HT1080 (cell line): ENCODE measurements at regions not wholly inside any gene's neighbourhood (a gene's known extent, or its start where the extent isn't known, plus 50 kb on each side); places are given as distances from the start of the nearest gene placed in this dataset.
A peak's percentile ranks its signal among the peaks of the same experiment; 100 is the strongest.
"Not testable (repeated sequence)": the region's sequence is repeated elsewhere in the genome, so short reads cannot be mapped to it uniquely, and the experiment has no call there.

ENCODE experiments used
- DNase-seq: peaks from one replicate; pipeline ENCODE4 v3.0.0-alpha.2; 2015; ENCODE audit warnings: low read depth

- no peak for DNase-seq
Measured at GRCh38 chr12:107493135-107493494, 192.5 kb upstream of the PWP1 start.

DNA sequence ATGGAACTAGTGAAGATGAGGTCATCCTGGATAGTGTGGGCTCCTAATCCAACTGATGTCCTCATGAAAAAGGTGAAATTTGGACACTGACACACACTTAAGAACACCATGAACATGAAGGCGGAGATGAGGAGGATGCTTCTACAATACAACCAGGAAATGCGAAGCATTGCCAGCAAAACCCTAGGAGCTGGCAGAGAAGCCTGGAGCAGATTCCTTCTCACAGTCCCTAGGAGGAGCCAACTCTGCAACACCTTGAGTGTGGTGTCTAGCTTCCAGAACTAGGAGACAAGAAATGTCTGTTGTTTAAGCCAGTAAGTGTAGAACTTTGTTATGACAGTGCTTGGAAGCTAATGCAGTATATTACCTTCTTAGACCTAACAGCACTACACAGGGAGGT lies 191.9 kb upstream of the PWP1 start:
- DNase-seq, result no peak

DNA sequence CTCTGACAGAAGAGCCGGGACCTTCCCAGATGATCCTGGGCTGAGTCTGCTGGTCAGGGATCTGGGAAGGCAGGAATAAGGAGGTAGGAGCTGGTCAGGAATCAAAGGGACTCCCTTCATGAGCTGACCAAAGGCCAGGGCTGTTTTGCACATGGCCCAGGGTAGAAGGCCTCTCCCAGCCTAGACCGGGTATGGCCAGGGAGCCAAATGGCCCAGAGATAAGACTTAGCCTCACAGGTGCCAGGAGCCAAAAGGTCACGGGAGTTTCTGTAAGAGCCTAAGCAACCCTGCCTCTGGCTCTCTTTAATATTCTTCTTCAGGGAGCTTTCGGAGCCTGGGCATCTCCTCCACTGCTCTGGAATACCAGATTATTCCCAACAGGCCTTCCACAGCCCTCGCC lies 191.3 kb upstream of the PWP1 start:
- no peak for DNase-seq

- no peak for DNase-seq
Measured at GRCh38 chr12:107495604-107496003, 190.0 kb upstream of the PWP1 start.

- DNase-seq, result no peak
Measured at GRCh38 chr12:107497231-107497630, 188.4 kb upstream of the PWP1 start.

- no peak for DNase-seq
Measured at GRCh38 chr12:107500307-107500706, 185.3 kb upstream of the PWP1 start.

GRCh38 chr12:107501681-107502080 lies 183.9 kb upstream of the PWP1 start:
- DNase-seq, result no peak

DNA sequence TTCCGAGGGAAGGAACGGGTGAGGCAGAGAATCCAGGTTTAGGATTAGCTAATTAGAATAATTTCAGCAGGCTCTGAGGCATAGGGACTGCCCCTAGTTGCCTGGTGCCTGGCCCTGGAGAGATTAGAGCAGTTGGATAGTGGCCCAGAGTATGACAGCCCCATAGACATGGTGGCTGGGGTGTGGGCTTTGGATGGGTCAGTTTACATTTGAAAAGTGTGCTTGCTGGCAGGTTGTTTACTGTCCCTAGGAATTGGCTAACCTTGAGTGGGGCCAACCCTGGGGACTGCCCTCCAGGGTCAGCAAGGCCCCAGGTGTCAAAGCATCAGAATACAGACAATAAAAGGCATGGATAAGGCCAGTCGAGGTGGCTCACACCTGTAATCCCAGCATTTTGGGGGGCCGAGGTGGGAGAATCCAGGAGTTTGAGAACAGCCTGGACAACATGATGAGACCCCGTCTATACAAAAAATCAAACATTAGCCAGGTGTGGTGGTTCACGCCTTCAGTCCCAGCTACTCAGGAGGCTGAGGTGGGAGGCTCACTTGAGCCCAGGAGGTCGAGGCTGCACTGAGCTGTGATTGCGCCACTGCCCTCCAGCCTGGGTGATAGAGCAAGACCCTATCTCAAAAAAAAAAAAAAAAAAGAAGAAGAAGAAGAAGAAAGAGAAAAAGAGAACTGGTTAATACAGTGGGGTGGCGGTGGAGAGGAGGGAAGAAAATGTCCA lies 182.3 kb upstream of the PWP1 start:
- DNase-seq, result no peak

DNA sequence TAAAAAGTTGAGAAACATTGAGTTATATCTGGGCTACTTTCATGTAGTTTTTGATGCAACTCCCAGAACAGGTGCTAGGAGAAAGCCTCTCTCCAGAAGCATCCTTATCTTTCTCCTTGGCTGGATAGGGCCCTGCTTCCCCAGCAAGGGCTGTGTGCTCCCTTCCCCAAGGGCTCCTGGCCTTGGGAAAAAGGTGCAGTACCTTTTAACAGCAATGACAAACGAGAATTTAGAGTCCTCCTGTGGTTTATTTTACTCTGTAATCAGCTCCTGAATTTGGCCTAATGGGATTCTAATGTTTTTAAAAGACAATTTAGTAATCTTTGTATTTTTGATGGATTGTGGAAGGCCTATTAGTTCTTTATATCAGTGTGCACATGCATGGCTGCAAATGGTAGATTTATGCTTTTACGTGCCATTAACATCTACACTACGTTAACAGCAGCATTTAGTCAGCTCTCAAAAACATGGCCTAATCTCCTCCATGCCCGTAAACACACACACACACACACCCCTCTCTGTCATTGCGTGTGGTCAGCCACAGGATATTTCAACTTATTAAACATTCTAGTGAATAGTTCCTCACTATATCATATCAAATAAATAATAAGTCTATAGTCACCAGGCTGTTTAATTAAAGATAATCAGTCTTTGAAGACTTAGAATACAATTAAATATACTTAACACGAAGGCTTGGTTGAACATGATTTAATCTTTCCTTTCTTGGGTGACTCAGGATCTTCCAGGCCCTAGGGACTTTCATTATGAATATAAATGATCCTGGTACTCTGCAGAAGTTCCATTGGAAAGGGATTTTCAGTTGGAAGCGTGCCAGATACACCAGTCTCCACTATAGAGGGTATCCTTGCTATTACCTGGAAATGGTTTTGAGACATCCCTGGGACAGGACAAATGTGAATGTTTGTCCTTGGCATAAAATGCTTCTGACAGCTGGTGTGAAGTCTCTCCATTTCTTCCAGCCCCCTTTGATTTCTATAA lies 181.4 kb upstream of the PWP1 start:
- no peak for DNase-seq

DNA sequence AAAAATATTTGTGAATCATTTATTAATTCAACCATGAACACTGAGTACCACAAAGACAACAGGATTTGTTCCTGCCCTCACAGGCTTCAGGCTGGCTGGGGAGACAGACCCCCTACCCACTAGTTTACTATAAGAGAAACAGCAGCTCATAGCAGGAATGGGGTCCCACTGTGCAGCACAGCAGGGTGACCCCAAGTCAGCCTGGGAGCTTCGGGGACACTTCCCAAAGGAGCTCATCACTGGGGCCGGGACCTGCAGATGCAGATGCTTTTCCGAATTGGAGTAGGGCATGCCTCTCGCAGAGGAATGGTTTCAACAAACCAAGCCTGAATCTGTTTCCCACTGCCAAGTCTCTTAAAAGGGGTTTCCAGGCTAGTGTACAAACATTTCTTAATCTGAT lies 176.2 kb upstream of the PWP1 start:
- DNase-seq, result no peak

DNA sequence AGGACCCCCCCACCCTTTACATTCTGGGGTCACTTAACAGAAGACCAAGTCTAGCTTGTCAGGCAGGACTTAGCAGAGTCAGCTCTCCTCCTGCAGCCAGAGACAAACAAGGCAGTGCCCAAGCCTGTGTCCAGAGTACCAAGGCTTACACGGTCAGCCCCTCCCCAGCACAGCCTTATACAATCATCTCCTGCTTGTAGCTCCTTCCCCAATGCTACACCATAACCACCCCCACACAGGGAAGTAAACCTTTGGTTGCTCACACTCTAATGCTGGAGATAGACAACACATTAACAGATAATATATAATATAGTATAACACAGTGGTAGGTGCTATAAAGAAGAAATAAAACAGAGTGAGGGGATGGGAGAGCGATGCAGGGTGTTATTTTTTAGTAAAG lies 175.4 kb upstream of the PWP1 start:
- DNase-seq, result no peak

DNA sequence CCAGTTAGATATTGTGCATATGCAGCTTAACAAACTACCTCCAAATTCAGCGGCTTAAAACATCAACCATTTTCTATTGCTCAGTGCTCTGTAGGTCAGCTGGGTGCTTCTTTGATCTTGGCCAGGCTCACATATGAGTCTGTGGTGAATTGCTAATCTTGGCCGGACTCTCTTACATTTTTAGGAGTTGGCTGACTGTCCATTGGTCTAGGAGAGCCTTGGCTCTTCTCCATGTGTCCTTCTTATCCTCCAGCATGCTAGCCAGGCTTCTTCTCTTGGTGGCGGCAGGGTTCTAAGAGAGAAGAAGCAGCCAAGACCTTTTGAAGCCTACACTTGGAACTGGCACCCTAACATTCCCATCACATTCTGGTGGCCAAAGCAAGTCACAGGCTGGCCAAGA lies 174.3 kb upstream of the PWP1 start:
- DNase-seq, result no peak

DNA sequence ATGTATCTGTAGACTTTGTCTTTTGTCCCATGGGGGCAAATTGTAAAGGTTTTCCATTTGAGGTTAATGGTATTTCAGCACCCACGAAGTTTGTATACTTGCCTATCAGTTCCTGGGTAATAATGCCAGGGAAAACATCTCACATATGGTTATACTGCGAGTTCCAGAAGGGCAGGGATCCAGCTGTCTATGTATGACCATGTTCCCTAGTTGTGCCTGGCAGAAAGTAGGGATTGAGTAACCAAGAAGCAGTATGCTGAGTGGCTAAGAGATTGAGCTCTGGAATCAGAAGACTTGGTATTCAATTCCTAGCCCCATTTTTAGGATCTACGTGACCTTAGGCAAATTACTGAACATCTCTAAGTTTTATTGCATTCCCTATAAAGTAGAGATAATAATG lies 173.2 kb upstream of the PWP1 start:
- DNase-seq, result no peak

- DNase-seq, result no peak
Measured at GRCh38 chr12:107513184-107513583, 172.4 kb upstream of the PWP1 start.

GRCh38 chr12:107513636-107514400 lies 171.8 kb upstream of the PWP1 start:
- DNase-seq, result no peak

DNA sequence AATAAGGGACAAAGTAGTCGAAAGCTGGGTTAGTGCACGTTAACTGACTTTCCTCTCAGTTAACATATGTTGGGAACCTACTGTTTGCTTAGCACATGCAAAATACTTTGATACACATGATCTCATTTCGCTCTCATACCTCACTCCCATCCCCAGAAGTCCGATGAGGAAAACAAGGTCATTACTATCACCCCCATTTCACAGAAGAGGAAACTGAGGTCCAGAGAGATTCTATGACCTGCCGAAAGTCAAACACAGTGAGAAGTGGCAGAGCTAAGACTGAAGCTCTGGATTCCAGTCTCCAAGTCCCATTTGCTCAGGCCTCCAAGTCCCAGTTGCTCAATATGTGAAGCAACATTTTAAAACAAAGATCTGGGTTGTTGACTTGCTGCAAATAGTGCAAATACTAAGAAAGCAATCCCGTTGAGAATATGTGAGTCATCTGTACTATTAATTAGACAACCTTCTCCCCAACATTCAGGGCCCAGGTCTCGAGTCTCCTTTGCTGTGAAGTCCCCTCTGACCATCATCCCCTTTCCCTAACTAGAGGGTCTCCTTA lies 170.6 kb upstream of the PWP1 start:
- DNase-seq, result no peak

GRCh38 chr12:107515446-107515958 lies 170.1 kb upstream of the PWP1 start:
- DNase-seq, result peak; percentile 100

DNA sequence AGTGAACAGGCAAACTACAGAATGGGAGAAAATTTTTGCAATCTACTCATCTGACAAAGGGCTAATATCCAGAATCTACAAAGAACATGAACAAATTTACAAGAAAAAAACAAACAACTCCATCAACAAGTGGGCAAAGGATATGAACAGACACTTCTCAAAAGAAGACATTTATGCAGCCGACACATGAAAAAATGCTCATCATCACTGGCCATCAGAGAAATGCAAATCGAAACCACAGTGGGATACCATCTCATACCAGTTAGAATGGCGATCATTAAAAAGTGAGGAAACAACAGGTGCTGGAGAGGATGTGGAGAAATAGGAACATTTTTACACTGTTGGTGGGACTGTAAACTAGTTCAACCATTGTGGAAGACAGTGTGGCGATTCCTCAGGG lies 167.8 kb upstream of the PWP1 start:
- DNase-seq, result not testable (repeated sequence)

- no peak for DNase-seq
Measured at GRCh38 chr12:107518868-107519267, 166.7 kb upstream of the PWP1 start.

- no peak for DNase-seq
Measured at GRCh38 chr12:107519906-107520859, 165.4 kb upstream of the PWP1 start.
